D341Med (cell line): ENCODE measurements at regions not wholly inside any gene's neighbourhood (a gene's known extent, or its start where the extent isn't known, plus 50 kb on each side); places are given as distances from the start of the nearest gene placed in this dataset.

Experiments
- DNase-seq: peaks from one replicate; pipeline ENCODE4 v3.0.0; 2012; ENCODE audit warnings: low spot score

DNA sequence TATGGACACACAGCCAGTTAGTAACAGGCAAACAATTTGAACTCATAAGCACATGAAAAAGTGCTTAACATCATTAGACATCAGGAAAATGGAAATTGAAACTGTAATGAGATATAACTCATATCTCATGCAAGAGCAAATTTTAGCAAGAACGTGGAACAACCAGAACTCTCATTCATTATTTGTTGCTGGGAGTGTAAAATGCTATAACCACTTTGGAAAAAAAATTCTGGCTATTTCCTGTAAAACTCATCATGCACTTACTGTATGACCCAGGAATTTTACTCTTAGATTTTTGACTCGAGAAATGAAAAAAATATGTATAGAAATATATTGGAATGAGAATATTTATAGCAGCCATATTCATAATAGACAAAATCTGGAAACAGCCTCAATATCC lies 205.7 kb upstream of the PUM3 start:
- DNase-seq = no peak

DNA sequence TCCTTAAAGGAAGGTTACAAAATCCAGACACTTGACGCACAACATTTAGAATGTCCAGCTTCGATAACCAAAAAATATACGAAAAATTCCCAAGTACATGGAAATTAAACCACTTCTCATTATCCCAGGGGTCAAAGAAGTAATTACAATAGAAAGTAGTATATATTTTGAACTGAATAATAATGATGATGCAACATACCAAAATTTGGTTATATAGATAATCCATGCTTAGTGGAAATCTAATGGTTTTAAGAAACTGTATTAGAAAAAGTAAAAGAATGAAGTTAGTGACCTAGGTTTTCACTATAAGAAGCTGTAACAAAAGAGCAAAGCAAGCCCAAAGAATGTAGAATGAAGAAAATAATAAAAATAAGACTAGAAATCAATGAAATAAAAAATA lies 204.0 kb upstream of the PUM3 start:
- DNase-seq = no peak

DNA sequence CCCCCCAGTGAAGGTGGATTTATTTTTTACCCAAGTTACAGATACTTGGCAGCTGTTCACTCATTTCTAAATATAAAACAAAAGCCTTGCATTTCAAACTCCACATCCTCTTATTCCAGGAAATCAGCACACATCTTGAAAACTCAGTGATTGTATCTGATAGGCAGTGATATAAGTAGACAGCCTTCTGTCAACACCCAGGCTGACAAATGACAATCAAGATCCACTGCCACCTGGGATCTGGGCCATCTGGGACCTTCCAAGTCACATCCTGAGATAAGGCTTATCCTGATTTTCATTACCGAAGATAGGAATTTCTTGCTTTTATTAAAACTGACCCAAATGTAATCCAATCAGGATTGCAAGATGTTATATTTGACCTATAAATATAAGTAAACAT lies 201.3 kb upstream of the PUM3 start:
- DNase-seq = no peak

DNA sequence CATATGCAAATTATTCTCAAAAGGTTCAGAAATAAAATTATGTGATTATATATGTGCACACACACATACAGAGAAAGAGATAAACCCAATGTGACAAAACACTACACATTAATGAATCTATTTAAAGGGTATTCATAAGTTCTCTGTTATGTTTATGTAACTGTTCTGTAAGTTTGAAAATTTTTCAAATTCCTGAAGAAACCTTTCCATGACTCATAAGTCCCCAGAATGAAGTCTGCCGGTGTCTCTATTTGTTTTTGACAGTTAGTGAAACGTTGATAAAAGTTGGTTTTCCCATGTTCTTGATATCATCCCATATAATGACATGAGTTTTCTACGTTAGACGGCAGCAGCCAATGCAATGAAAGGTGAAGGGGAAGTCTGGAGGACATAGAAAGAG lies 199.5 kb upstream of the PUM3 start:
- no peak for DNase-seq

DNA sequence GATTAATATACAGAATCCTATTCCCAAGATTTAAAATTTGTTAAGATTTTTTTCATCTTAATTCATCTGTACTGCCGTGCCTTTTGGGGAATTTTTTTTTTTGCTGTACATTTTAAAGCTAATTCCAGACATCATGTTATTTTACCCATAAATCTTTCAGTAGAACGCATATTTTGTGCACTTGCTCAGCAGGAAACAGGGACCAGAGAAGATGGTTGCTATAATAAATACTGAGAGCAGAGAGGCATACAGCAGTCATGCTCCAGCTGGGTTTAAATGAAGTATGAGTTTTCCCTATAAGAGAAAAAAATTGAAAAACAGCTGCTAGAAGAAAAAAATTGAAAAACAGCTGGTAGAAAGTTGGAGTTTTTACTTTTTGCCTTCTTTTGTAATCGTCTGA lies 196.9 kb upstream of the PUM3 start:
- no peak for DNase-seq

DNA sequence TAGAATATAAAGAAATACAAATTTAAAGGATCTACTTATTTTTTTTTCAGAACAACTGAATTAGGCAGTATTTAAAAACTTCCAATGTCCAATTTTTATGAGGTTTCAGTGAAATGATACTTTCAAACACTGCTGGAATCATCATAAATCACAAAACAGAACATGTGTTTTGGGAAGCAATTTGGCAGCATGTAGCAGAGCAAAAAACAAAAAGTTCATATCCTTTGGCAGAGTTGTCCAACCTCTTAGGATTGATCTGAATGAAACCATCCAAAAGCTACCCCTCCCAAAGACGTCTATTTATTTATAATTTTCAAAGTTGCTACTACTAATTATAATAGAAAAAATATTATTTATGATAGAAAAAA lies 192.4 kb upstream of the PUM3 start:
- no peak for DNase-seq

DNA sequence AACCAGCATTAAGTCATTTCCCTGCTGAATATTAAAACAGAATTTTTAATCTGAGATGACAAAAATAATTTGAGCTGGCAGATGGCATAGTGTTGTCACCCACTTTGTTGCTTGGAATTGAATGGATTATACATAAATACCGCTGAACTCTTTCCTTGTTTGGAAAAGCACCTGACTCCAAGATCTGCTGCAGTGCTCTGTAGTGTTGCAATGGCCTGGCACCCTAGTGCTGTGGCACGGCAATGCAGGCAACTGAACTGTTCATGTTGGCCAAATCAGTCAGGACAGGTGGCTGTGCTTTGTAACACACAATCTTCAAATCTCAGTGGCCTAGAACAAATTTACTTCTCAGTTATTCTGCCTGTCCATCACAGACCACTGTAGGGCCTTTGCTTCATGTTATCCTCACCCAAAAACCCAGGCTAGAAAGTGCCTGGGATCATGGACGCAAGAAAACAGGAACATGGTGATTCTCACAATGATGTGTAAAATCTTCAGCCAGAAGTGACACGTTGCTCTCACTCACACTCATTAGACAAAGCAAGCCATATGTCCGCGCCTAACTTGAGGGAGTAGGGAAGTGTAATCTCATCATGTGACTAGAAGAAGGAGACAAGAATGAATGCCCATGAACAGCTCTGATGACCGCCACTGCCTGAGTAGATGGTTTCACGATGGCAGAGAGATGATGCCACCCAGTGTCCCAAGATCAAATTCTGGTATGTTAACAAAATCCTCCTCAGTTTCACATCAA lies 191.9 kb upstream of the PUM3 start:
- DNase-seq = peak; percentile 62

DNA sequence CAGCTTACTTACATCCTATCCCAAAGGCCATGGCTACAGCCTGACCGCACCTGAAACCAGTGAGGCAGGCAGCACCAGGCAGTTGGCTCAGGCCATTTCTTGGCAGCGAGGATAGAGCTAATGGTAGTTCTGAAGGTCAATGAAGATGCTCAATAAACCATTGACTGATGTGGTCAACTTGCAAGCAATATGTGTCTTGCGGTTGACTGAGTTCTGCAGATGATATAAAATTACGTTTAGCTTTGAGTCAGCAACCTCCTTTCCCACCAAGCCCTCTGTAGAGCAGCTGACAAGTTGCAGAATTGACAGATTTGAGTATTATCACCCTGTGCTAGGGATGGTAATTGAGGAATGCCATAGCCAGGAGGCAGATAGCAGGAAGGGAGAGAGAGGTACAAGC lies 189.0 kb upstream of the PUM3 start:
- DNase-seq = no peak

DNA sequence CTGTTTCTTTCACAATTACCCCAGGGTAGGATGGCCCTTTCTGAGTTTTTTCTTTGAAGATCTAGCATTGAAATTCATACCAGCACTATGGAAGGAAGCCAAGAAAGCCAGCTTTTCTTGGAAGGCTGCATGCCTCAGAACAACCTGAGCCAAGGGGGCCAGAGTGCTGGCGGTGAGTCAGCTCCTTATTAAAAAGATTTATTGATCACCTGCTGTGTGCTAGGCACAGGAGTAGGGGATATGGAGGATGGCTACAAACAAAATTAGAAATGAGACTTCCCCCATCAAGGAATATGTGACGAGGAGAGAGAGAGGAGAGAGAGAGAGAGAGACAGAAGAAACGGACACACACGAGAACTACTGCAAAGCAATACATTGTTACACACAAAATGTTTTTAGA lies 184.6 kb upstream of the PUM3 start:
- DNase-seq = no peak

DNA sequence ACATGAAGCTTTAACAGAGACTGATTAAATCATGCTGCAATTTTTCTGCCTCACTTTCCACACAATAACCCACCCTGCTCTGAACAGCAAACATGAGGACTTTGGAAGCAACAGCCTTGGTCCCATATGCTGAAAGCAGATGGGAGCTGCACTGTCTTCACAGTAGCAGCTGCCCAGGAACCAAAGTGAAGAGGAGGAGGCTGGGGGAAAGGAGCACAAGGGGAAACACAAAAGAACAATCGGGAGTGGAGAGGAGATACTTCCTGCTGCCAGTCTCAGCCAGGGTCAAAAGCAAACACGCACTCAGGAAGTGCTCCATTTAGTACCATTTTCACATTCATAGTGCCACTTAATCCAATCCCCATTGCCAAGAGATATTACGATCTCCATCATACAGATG lies 183.3 kb upstream of the PUM3 start:
- no peak for DNase-seq

DNA sequence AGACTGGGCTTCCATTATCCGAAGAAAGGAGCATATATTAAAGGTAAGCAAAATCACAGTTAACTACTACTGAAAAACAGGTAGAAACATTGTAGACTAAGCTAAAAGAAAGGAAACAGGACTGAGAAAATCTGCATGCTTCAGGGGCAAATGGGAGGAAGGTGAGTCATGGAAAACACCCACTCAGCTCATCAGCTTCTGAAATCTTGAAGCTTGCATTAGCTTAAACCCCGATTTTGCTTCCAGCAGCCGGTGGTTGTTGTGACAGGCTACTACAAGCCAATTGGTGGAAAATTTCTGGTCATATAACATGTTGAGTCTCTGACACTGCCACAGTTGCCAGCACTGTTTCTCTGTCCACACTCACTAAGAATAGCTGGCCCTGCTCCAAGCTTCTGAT lies 179.6 kb upstream of the PUM3 start:
- no peak for DNase-seq

DNA sequence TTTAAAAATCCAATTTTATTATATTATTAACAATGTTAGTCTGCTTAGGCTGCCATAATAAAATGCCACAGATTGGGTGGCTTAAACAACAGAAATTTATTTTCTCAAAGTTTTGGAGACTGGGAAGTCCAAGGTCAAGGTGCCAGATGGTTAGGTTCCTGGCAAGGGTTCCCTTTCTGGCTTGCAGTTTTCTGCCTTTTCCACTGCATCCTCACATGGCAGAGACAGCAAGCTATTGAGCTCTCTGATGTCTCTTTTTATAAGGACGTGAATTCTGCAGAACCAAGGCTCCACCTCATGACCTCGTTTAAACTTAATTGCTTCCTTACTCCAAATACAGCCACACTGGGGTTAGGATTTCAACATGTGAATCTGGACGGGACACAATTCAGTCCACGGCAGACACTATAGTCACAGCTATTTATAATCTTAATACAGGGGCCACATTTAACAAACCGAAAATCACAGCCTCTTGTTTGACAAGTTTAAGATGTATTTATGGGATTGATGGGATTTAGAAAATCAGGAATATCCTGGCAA lies 174.9 kb upstream of the PUM3 start:
- DNase-seq = no peak

DNA sequence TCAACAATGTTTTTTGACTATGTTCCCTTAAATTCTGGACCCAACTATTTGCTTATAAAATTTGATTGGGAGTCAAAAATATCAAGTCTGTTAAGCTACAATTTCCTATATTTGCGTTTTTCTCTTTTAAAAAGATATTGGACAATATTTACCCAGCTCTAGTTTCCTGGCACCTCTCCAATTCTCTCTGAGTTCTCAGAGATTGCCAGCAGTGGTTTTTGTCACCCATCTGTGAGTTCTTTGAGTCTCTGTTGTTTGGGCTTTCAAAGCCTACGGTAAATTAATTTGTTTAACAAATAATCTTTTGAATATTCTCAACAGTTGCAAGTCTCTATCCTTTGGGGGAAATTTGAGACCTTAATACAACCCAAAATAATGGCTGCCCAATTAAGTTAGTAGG lies 174.2 kb upstream of the PUM3 start:
- DNase-seq = no peak

DNA sequence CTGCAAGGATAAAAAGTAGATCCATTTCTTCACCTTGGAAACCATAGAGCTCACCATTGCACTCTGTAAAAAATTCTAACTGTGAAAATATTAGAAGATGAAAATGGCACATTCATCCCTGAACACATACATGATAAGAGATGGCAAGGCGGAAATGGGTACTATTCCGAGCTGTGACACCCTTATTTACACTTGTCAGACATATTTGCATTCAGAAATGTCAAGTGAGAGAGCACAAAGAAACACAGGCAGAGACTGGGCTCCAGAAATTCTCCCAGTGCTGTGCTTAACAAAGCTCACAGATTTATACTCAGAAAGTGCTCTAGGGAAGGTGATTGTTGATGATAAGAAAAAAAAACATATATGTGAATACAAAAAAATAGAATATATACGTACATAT lies 170.3 kb upstream of the PUM3 start:
- no peak for DNase-seq

DNA sequence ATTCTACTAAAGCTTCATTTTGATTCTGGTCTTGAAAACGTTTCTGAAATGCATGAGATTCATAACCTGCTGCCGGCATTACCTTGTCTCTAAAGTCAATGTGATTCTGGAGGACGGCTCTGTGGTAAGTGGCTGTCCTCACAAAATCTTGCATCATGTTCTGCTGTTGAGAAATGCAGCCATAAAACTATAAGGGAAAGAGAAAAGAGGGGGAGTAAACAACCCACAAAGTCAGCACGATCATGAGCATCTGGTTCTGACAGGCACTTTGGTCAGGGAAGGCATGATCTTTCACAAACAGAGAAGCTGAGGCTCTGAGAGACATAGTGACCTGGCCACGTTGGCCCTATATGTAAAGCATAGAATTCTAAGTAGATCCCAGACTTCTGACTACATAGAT lies 168.9 kb upstream of the PUM3 start:
- no peak for DNase-seq

DNA sequence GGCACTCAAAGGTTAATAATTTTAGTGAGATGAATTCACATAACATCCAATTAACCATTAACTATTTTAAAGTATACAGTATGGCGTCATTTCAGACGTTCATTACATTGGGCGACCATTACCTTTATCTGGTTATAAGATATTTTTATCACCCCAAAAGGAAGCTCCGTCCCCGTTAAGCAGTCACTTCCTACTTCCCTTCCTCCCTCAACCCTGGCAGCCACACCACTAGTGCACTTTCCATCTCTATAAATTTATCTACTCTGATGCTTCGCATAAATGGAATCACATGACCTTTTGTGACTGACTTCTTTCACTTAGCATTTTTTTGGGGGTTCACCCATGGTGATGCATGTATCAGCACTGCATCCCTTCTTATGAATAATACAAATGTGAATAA lies 168.3 kb upstream of the PUM3 start:
- no peak for DNase-seq

DNA sequence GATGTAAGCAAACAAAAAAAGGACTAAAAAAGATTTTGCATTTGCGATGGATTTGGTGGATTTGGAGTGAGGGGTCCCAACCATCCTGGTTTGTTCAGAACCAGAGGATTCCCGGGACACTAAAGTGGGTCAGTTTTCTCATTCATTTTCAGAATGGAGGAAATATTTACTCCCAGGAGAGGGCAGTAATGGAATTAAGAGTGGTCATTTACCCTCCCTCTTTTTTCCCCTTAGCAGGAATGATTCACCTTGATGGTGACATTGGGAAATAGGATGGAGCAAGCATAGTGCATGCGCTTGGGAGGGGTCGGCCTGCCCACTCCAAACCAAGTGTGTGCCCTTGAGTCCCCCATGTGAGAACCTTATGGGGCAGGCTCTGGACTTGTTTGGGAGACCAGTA lies 164.2 kb upstream of the PUM3 start:
- DNase-seq = no peak

DNA sequence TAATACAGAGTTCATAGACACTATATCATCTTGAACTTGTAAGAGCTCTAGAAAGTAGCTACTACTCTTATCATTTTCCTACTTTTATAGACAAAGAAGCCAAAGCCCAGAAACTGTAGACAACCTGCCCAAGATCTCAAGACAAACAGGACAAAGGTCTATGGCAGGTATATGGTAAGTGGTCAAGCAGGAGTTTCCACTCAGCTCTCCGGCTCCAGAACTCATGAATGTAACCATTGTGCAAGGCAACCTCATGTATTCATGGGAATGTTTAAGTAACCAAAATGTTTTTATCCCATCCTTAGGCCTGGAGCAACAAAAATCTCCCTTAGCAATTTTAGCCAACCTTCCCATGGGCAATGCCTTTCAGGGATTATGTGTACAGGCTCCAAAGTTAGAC lies 163.4 kb upstream of the PUM3 start:
- no peak for DNase-seq

DNA sequence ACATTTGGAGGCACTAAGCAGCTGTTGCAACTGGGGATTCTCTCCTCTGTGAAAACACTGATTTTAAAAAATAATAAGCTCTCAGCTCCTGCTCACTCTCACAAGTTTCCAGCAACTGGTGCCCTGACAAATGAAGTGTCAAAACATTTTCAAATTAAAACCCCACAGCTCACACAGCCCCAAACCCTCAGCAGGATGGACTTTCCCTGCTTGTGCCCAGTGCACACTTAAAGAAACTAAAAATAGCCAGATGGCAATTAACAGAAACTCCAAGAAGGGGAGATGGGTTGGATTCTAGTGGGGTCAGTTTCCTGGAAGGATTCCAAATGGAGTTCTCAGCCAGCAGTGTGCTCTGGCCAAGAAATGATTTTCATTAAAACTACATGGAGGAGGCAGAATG lies 163.0 kb upstream of the PUM3 start:
- no peak for DNase-seq

DNA sequence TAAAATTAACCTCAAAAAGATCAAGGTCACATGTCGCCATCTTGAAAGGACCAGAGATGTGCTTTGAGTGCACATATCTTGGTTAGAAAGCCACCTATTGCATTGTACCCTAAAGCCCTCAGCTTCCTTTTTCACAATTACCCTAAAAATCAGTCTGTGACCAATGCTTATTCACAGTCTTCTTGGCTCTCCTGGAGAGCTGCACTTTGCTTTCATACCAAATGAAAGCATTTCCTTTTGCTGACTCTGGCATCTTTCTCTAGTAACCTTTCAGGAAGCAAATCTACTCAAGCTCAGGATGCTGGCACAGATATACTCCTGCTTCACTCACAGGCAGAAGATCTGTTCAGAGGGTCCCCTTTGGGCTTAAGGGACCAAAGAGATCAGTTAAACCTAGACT lies 160.7 kb upstream of the PUM3 start:
- no peak for DNase-seq

DNA sequence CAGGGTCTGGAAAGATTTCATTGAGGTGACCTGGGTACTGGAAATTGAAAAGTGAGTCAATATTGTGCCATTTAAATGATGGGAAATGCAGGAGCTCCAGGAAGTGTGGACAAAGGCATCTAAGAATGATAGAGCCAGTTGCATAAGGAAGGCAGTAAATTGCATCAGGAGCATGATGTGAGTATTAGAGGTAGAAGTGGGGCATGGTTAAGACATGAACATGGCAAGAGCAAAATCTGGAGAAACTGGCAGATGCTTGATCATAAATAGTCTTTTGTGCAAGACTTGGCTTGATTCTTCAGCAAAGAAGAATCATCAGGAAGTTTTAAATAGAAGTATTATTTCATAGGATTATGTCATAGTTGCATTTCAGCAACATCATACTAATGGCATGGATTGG lies 157.4 kb upstream of the PUM3 start:
- no peak for DNase-seq

DNA sequence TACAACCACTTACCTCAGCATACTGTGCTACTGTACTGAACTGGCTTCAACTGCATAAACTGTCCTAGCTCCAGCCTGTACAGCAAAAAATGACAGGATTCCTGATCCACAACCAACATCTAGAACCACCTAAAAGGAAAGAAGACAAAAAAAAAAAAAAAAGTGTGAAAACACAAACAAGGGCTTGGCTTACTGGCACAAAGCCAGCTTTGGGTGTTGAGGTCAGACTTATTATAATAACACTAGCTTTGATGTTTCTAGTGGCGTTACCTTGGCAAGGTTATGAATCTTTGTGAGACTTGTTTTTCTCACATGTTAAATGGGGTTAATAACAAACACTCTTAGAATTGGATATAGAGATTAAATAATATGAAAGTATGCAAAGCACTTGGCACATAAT lies 148.5 kb upstream of the PUM3 start:
- no peak for DNase-seq

DNA sequence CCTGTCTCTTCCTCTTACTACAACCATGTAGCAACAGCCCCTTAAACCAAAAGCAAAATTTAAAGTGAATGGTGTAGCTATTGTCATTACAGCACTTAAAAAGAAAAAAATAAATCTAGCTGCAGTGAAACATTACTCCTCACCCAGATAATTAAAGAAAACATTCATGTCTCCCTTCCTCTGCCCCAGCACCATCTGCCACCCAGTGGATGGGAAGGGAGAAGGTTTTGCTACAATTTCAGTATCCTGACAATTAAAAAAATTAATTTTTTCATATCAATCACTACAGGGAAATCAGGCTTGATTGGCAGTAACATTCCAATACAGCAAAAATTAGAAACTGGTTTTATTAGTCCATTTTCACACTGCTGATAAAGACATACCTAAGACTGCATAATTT lies 147.4 kb upstream of the PUM3 start:
- peak; percentile 39 for DNase-seq

DNA sequence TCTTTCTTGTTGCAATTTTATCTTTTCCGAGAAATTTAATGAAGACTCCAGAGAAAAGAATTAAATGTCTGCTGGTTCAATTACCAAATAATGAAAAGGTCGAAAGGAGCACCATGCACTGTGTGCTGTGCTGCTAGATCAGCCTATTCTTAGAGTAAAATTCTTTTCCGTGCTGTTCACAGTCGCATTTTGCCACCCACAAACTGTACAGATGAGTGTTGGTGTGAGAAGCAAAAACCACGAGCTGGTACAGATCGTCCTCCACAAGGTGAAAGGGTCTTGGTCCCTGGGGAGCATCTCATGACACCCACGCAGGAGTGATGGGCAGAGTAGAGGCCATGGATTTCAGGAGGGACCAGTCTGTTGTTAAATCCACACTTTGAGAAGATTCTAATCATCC lies 143.8 kb upstream of the PUM3 start:
- no peak for DNase-seq

DNA sequence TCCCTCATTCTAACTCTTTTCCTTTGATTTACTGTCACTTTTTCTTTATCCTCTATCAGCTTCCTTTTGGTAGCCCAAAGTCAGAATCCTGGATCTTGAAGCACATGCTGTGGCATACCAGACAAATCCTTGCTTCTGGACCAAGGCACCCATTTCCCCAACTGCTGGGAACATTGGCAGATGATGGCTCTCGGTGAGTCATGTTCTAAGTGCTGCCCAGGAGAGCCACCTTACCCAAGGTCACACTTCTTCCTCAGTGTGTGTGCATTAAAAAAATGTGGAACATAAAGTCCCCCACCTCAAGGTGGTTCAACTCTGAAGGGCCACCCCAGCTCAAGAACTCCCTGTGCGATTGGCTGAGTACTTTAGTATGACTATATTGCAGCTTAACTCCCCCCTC lies 141.4 kb upstream of the PUM3 start:
- no peak for DNase-seq
